Activated T-helper 1 cell treated with anti-CD3 and anti-CD28 coated beads, Interleukin-12 subunit alpha, Interleukin-12 subunit beta, Interleukin-2, Interleukin-4 antibody, amounts not matched to agents 30 ng/mL and 10 ng/mL and 1 ng/mL, durations not matched to agents 14 hours and 24 hours and 36 hours (primary cell): ENCODE measurements at regions not wholly inside any gene's neighbourhood (a gene's known extent, or its start where the extent isn't known, plus 50 kb on each side); places are given as distances from the start of the nearest gene placed in this dataset.
"Not testable (repeated sequence)": the region's sequence is repeated elsewhere in the genome, so short reads cannot be mapped to it uniquely, and the experiment has no call there.

Experiments
- DNase-seq: peaks from one replicate; pipeline ENCODE4 v3.0.0; 2021; ENCODE audit warnings: low spot score
- H3K27ac Mint-ChIP-seq: one replicate; pipeline ENCODE4 v1.8.0; 2021; ENCODE audit warnings: mild to moderate bottlenecking, mixed read lengths
- H3K27me3 Mint-ChIP-seq: one replicate; pipeline ENCODE4 v1.8.0; 2022; ENCODE audit warnings: mild to moderate bottlenecking, moderate library complexity, mixed read lengths; ENCODE audit not compliant: insufficient read depth
- H3K36me3 Mint-ChIP-seq: one replicate; pipeline ENCODE4 v1.8.0; 2021; ENCODE audit warnings: low read depth, mixed read lengths
- H3K4me1 Mint-ChIP-seq: one replicate; pipeline ENCODE4 v1.8.0; 2021; ENCODE audit warnings: low read depth, mixed read lengths
- H3K4me3 Mint-ChIP-seq: one replicate; pipeline ENCODE4 v1.8.0; 2021; ENCODE audit warnings: mild to moderate bottlenecking, moderate library complexity, mixed read lengths
- H3K9me3 Mint-ChIP-seq: one replicate; pipeline ENCODE4 v1.8.0; 2021; ENCODE audit warnings: mixed read lengths
- intact Hi-C: fragments of 100-400 bp; cut with micrococcal nuclease; formaldehyde crosslinking; loops from one replicate; pipeline ENCODE4 v1.15.1; 2024

DNA sequence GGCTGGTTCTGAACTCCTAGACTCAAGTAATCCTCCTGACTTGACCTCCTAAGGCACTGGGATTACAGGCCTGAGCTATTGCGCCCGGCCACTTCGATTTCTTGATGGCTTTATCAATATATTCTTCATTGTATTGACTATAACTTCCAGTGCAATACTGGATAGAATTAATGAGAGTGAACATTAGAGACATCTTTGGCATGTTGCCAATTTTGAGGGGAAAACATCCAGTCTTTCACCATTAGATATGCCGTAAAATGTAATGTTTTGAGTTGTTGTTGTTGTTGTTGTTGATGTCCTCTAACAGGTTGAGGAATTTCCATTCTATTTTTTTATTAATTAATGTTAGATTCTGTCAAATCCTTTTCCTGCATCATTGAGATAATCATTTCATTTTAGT lies 578.9 kb downstream of the ZWINT start:
- H3K27me3 Mint-ChIP-seq: no peaks in the 10 kb centered on the region

DNA sequence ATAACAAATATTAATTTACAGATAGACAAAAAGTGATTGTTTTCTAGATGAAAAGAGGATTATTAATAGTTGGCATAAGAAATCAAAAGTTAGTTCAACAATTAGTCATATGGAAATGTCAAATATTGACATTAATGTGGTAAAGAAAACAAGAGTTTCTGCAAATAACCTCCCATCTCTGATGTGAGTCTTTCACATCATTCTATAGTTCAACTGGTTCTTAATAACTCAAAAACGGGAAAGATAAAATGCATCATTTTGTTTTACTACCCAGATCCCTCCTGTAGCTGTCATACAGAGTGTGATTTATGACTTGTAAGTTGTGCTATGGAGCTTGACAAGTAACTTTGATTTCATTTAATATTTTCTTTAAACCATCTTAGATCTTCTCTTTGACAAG lies 594.8 kb downstream of the ZWINT start:
- Mint-ChIP-seq H3K4me1 (no peaks in the 10 kb centered on the region), H3K27me3 (no peaks in the 10 kb centered on the region), H3K27ac (no peak overlapping the region), H3K4me3 (no peak overlapping the region), H3K36me3 (no peaks in the 10 kb centered on the region), H3K9me3 (no peaks in the 10 kb centered on the region)
- intact Hi-C loops: no loop called here
- DNase-seq: no peak

More for the DNA sequence above, 578.9 kb downstream of the ZWINT start:
- Mint-ChIP-seq H3K4me1 (no peaks in the 10 kb centered on the region), H3K36me3 (no peaks in the 10 kb centered on the region), H3K4me3 (no peak overlapping the region), H3K27ac (no peak overlapping the region), H3K9me3 (peaks cover 4% of the 10 kb centered on the region)
- no peak for DNase-seq
- intact Hi-C loops: no loop called here

DNA sequence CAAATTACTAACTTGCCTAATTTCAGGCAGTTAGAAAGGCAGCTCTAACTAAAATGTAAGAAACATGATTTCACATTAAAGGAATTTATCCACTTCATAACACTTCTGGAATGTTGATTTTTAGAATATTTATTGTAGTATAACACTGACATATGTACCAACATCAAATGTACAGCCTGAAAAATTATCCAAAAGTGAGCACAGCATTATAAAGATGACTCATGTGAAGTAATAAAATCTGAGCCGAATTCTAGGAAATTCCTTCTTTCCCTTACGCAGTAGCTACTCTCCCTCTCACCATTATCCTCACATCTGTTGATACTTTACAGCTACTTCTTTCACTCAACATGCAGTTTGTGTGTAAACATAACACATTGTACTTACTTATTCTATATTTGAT lies 610.6 kb downstream of the ZWINT start:
- no peaks in the 10 kb centered on the region for H3K27me3 Mint-ChIP-seq
- H3K9me3 Mint-ChIP-seq: no peaks in the 10 kb centered on the region
- no peak for DNase-seq
- H3K4me1 Mint-ChIP-seq: no peaks in the 10 kb centered on the region
- H3K36me3 Mint-ChIP-seq: no peaks in the 10 kb centered on the region
- no peak overlapping the region for H3K4me3 Mint-ChIP-seq
- no peak overlapping the region for H3K27ac Mint-ChIP-seq
- intact Hi-C loops: no loop called here

DNA sequence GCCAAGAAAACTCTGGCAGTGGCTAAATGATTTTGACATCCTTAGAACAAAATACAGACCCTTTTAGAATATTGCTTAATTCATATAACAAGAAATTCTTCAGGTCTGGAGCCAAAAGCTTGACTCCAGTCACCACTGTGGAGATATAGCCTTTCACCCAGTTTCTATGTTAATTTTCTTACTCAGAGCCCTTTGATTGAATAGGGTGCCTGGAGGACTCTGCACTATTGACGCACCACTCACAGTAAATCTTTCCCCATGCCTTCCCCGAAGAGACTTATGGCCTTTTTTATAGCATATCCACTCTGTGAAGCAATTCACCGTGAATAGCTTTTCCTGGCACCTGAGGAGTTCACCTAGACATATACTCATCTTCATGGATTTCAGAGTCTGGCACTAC lies 613.8 kb downstream of the ZWINT start:
- intact Hi-C loops: no loop called here
- Mint-ChIP-seq H3K4me3 (no peak overlapping the region), H3K4me1 (no peaks in the 10 kb centered on the region), H3K27ac (no peak overlapping the region), H3K27me3 (no peaks in the 10 kb centered on the region), H3K36me3 (no peaks in the 10 kb centered on the region), H3K9me3 (no peaks in the 10 kb centered on the region)
- DNase-seq: no peak

DNA sequence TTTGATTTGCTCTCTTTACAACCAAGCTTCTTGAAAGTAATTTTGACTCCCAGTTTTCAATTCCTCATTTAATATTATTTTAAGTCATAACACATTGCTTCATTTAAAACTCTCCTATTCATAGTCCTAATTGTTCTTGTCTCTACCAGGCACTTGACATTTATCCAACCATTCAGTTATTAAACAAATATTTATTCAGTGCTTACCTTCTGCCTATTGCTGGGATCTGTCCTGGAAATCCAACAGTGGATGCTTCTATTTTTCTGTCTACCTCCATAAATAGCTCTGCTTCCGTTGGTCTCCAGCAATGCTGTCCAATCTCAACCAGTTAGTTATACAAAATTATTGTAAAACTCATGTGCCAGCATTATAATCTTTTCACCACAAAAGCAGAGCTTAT lies 615.1 kb downstream of the ZWINT start:
- H3K4me1 Mint-ChIP-seq: no peaks in the 10 kb centered on the region

DNA sequence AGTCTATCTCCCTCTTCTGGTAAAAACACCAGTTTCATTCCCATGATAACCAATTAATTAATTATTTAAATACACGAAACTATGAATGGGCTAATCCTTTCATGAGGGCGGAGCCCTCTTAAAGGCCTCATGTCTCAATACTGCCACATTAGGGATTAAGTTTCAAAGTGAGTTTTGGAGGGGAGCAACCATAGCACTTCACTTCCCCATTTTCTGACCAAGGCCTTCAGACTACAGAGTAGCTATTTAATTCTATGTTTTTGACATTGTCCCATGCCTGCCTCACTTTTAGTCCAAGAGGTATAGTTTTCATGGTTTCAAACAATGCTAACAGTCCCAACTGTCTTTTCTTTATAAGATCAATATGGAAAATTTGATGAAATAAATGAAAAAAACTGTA lies 618.6 kb downstream of the ZWINT start:
- intact Hi-C loops: no loop called here
- H3K4me1 Mint-ChIP-seq: no peaks in the 10 kb centered on the region
- no peak overlapping the region for H3K4me3 Mint-ChIP-seq
- H3K27ac Mint-ChIP-seq: no peak overlapping the region
- DNase-seq: no peak
- no peaks in the 10 kb centered on the region for H3K36me3 Mint-ChIP-seq
- H3K9me3 Mint-ChIP-seq: no peaks in the 10 kb centered on the region
- H3K27me3 Mint-ChIP-seq: no peaks in the 10 kb centered on the region

More for the DNA sequence above, 615.1 kb downstream of the ZWINT start:
- no peaks in the 10 kb centered on the region for H3K9me3 Mint-ChIP-seq
- H3K27me3 Mint-ChIP-seq: no peaks in the 10 kb centered on the region
- intact Hi-C loops: no loop called here
- DNase-seq: no peak
- H3K27ac Mint-ChIP-seq: no peak overlapping the region
- H3K4me3 Mint-ChIP-seq: no peak overlapping the region
- no peaks in the 10 kb centered on the region for H3K36me3 Mint-ChIP-seq

DNA sequence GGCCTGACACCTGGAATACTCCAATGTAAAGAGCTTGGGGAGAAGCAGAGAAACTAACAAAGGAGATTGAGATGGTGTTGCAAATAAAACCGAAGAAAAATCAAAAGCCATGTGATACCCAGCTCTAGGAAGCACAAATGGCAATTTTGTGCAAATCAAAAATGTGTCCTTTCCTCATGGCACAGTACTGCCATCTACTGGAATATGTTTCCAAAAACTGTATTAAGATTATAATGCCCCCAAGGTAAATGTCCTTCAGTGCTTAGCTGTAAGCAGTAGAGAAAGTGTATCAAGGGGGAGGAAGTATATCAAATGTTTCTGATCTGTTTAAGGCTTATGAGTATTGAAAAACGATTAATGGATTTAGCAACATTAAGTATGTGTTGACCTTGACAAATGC lies 620.3 kb downstream of the ZWINT start:
- H3K27me3 Mint-ChIP-seq, H3K27ac Mint-ChIP-seq, H3K36me3 Mint-ChIP-seq, intact Hi-C loops, DNase-seq, H3K9me3 Mint-ChIP-seq, H3K4me3 Mint-ChIP-seq, H3K4me1 Mint-ChIP-seq: not testable (repeated sequence)

DNA sequence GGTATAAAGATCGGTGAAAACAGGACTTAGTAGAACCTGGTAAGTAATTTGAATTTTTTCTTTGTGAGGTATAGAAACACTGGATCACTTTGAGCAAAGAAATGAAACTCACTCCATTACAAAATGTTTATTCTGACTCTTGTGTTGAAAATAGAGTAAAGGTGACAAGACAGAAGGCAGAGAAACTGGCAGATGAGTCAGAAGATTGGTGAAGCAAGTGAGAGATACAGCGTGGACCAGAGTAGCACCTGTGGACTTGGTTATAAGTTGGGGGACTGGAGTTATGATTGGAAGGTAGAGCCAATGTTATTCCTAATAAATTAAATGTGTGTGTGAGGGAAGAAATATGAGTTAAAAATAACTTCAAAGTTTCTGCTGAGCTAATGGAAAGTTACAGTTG lies 620.9 kb downstream of the ZWINT start:
- H3K4me1 Mint-ChIP-seq: no peaks in the 10 kb centered on the region
- H3K36me3 Mint-ChIP-seq: no peaks in the 10 kb centered on the region
- no peak overlapping the region for H3K27ac Mint-ChIP-seq
- intact Hi-C loops: no loop called here
- H3K9me3 Mint-ChIP-seq: no peaks in the 10 kb centered on the region
- H3K4me3 Mint-ChIP-seq: no peak overlapping the region
- H3K27me3 Mint-ChIP-seq: no peaks in the 10 kb centered on the region
- no peak for DNase-seq

DNA sequence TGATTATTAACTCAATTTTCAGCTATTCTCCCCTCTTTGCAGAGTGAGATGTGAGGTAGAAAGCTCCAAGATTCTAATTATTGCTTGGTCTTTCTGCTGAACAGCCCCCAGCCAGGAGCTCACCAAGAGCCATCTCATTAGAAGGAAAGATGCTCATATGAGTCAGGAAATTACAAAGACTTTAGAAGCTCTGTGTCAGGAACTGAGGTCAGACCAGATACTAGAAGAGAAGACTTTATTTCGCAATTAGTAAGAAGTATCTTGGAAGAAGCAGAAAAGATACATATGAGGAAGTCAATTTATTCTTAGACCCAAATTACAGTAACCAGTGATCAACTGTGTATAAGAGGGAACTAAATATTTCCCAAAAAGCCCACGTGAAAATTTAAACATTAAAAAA lies 626.9 kb downstream of the ZWINT start:
- H3K36me3 Mint-ChIP-seq: no peaks in the 10 kb centered on the region
- no peak overlapping the region for H3K27ac Mint-ChIP-seq
- no peaks in the 10 kb centered on the region for H3K9me3 Mint-ChIP-seq
- no peaks in the 10 kb centered on the region for H3K27me3 Mint-ChIP-seq
- H3K4me1 Mint-ChIP-seq: no peaks in the 10 kb centered on the region
- no peak for DNase-seq
- no peak overlapping the region for H3K4me3 Mint-ChIP-seq
- intact Hi-C loops: no loop called here

DNA sequence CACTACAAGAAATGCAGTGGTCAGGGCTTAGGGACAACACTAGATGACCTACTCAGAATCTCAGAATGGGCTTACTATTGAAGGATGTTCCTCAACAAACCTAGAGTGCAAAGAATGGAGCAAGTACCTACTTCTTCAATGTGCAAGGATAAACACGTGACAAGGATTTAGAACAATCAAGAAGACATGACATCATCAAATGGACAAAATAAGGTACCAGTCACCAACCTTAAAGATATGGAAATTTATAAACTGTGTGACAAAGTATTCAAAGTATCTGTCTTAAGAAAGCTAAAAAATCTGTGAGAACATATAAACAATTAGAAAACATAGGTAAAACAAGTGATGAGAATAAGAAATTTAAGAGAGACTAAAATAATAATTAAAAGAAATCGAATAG lies 656.1 kb downstream of the ZWINT start:
- Mint-ChIP-seq H3K9me3 (no peaks in the 10 kb centered on the region), H3K27me3 (no peaks in the 10 kb centered on the region), H3K27ac (no peak overlapping the region), H3K4me3 (no peak overlapping the region), H3K36me3 (no peaks in the 10 kb centered on the region), H3K4me1 (no peaks in the 10 kb centered on the region)
- DNase-seq: no peak
- intact Hi-C loops: no loop called here

DNA sequence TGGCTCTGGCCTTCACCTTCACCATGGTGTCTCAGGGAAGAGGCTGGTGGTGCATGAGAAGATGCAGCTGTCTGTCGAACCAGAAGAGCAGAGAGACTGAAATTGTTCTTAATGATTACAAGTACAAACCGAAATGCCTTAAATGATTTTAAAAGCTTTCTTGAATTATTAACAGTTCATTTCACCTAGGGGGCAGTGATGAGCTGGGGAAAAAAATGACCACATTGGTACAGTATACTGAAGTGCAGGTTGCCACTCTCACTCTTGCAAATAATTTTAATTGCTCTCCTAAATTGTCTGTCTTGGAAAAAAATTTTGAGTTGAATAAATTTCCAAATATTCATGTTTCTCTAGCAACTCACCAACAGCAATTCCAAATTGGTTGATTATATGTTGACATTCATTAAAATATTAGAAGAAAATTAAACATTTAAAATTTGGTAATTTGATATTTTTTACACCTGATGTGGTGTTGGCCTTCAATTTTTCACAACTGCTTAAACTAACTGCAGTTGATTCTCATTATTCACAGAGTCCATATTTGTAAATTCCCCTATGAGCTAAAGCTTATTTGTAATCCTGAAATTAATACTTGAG lies 692.6 kb downstream of the ZWINT start:
- H3K4me1 Mint-ChIP-seq: no peaks in the 10 kb centered on the region
- peaks cover 3% of the 10 kb centered on the region for H3K9me3 Mint-ChIP-seq
- no peaks in the 10 kb centered on the region for H3K36me3 Mint-ChIP-seq
- no peak overlapping the region for H3K27ac Mint-ChIP-seq
- no peaks in the 10 kb centered on the region for H3K27me3 Mint-ChIP-seq
- no peak for DNase-seq
- intact Hi-C loops: no loop called here
- no peak overlapping the region for H3K4me3 Mint-ChIP-seq

DNA sequence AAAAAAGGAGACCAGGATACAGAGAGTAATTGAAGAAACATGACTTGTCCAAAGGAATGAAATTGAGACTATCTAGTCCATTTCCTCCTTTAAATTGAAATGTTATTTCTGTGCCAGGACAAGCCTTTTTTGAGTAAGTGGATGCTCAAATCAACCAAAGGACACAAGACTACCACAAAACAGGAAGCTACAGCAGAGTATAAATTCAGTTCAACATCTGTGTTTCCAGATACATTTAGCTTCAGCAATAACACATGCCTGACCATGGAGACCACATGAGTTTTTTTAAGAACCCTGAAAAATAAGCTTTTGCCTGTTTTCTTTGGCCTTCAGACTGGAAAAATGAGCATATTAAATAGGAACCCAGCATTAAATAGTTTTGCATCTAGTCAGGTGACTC lies 707.5 kb downstream of the ZWINT start:
- DNase-seq: no peak
- no peaks in the 10 kb centered on the region for H3K4me1 Mint-ChIP-seq
- no peaks in the 10 kb centered on the region for H3K36me3 Mint-ChIP-seq
- H3K4me3 Mint-ChIP-seq: no peak overlapping the region
- no peaks in the 10 kb centered on the region for H3K27me3 Mint-ChIP-seq
- H3K27ac Mint-ChIP-seq: no peak overlapping the region
- H3K9me3 Mint-ChIP-seq: peaks cover 4% of the 10 kb centered on the region
- intact Hi-C loops: no loop called here

DNA sequence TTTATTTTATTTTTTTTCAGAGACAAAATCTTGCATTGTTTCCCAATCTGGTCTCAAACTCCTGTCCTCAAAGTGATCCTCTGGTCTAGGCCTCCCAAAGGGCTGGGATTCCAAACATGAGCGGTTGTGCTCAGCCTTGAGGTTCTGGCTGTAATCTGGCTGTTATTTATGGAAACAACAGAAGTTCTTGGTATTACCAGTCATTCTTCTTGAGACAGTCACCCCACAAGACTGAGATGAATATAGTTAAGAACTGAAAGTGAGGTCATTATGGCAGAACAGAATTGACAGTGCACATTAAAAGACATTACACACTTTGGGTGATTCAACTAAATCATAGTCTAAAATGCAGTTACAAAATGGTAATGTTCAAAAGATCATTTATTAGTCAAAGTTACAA lies 719.5 kb downstream of the ZWINT start:
- no peaks in the 10 kb centered on the region for H3K4me1 Mint-ChIP-seq
- no peak overlapping the region for H3K27ac Mint-ChIP-seq
- no peak overlapping the region for H3K4me3 Mint-ChIP-seq
- H3K36me3 Mint-ChIP-seq: no peaks in the 10 kb centered on the region
- H3K9me3 Mint-ChIP-seq: no peaks in the 10 kb centered on the region
- intact Hi-C loops: no loop called here
- no peaks in the 10 kb centered on the region for H3K27me3 Mint-ChIP-seq
- no peak for DNase-seq

DNA sequence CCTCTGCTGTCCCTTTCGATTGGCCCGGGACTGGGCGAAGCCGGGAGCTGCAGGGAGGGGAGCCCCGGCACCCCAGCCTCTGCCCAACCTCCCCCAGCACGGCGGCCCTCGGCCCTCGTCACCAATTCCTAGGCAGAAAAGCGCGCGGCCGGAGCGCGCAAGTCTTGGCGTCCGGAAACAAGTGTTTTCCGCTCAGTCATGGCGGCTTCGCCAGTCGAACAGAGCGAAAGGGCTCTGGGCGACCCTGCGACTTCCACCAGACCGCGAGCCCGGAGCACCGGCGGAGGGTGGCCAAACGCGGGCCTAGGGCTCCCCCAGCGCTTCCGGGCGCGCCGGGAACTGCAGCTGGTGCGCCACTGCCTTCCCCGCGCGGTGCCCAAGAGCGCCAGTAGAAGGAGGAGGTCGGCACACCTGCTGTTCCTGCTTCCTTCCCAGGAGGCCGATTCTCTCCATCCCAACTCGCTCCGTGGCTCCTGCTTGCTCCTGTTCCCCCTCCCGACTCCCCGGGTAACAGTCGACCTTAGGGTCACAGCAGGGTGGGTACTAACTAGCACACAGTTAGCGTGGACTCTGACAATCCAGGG lies 729.9 kb downstream of the ZWINT start:
- peaks cover 4% of the 10 kb centered on the region for H3K4me1 Mint-ChIP-seq
- DNase-seq: peak; percentile 16
- H3K36me3 Mint-ChIP-seq: peaks cover 2% of the 10 kb centered on the region
- peaks cover 32% of the 10 kb centered on the region for H3K27me3 Mint-ChIP-seq
- intact Hi-C loops: no loop called here
- no peaks in the 10 kb centered on the region for H3K9me3 Mint-ChIP-seq
- H3K4me3 Mint-ChIP-seq: peak overlapping the region; percentile 56
- no peak overlapping the region for H3K27ac Mint-ChIP-seq
